NCI-H69 (cell line): ENCODE measurements at regions not wholly inside any gene's neighbourhood (a gene's known extent, or its start where the extent isn't known, plus 50 kb on each side); places are given as distances from the start of the nearest gene placed in this dataset.
"Not testable (repeated sequence)": the region's sequence is repeated elsewhere in the genome, so short reads cannot be mapped to it uniquely, and the experiment has no call there.

ENCODE experiments used
- DNase-seq: peaks from one replicate; lab custom pipeline; 2025; lab: John Stamatoyannopoulos, UW

DNA sequence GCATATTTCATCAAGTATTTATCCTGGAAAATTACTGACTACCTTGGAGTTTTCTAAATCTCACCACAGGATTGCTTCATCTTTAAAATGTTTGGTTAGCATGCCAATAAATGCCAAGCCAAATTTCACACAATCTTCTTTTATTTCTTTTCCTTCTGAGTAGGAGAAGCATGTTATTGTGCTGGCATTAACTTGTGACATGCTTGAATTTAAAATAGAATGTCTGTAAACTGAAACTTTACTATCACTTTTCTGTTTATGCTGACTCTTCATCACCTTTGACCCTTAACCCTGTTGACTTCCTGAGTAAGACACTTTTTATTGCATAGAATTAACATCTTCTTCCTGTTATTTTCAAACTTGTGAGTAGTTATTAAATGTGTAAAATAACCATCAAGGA is 56.2 kb upstream of the LRRTM4 start:
- DNase-seq: no peak

GRCh38 chr2:77579076-77579769 is 57.0 kb upstream of the LRRTM4 start:
- no peak for DNase-seq

DNA sequence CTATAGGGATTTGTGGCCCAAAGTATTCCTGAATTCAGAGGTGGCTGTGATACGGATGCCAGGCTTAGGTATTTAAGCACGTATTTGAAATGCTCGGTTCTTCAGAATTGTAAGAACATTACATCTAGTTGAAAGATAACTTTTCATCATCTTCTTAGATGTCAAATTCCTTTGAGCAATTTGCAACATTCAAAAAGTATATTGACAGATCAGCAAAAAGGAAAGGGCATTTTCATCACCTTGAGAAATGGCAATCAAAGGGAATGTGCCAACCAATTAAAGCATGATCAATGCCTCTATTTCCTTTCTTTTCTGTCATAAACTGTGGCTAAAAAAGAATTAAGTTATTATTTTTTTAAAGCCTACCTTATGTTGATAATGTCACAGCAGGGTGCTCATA is 66.3 kb upstream of the LRRTM4 start:
- DNase-seq: no peak

GRCh38 chr2:77590298-77590917 is 68.2 kb upstream of the LRRTM4 start:
- no peak for DNase-seq

- DNase-seq: peak; percentile 42
Observed at GRCh38 chr2:77592955-77593354, 70.8 kb upstream of the LRRTM4 start.

GRCh38 chr2:77602771-77603170 is 80.6 kb upstream of the LRRTM4 start:
- DNase-seq: no peak

DNA sequence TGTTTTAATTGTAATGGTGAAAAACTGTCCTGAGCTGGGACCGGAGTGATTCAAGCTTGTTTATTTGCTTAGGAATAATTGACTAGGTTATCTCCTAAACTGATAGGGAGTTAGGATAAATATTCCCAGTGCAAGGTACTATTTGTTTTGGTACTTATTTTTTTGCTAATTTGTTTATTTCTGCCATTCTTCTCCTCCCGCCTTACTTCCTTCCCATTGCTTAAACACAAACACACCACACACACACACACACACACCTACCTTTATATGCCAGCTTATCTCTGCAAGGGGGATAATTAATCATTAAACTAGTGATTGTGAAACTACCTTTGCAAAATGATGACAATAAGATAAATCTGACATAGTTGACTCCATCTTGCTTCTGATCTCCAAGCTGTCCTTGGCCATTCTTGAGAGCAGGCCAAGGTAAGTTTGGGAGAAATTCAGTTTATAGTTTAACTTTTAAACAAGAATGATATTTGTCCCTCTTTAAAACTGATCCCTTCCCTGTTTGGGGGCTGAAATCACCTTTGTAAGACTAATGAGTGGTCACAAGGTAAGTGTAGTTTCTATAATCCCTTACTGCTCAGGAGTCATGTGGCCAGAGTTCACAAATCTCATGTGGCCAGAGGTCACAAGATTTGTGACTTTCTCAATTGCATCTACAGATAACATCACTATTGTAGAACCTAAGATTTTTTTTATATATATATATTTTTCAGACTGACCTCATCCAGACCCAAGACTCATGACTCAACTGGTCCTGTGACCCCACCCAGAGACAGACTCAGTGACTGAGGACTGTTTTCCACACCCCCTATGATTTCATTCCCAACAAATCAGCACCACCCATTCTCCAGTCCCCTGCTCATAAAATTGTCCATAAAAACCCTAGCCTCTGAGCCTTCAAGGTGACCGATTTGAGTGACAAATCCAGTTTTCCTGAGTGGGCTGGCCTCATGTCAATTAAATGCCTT is 83.1 kb upstream of the LRRTM4 start:
- DNase-seq: no peak

DNA sequence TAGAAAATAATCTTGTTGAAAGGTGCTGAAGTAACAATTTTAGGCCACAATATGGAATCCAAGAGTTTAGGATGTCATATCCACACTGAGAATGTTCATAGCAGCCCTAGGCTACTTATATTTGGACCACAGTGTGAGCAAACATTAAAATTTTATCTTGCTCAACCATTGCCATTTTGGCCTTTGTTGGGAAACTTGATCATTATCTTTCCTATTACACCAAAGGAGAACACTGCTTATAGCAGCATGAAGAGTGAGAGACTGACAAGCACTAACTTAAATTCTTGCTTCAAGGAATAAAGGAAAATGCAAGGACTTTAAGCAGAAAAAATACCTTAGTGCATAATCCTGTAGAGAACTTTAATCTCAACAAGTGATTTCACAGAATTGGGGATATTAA is 86.3 kb upstream of the LRRTM4 start:
- no peak for DNase-seq

DNA sequence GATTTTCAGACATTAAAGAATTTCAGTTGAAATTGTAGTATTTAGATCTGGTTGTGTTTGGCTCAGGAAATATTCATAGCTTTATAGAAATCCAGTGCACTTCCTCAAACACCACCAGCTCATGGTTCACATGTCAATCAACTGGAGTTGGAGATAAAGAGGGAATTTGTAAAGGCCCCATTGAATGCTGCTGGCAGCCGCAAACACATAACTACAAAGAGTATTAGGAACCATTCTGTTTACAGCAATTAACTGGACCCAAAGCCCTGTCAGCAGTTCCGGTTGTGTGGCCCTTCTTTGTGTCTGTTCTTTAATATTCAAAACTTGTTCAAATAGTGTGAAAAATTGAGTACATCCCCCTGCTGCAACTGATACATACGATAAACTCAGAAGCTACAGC is 107.4 kb upstream of the LRRTM4 start:
- no peak for DNase-seq

- DNase-seq: no peak
Observed at GRCh38 chr2:77631007-77631406, 108.8 kb upstream of the LRRTM4 start.

DNA sequence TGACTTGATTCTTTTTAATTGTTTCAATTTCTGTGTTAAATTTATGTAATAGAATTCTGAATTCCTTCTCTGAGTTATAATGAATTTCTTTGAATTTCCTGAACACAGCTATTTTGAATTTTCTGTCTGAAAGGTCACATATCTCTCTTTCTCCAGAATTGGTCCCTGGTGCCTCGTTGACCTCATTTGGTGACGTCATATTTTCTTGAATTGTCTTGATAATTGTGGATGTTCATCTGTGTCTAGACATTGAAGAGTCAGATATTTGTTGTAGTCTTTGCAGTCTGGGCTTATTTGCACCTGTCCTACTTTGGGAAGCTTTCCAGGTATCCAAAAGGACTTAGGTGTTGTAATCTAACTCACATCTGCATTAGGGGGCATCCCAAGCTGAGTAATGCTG is 111.4 kb upstream of the LRRTM4 start:
- no peak for DNase-seq

GRCh38 chr2:77640924-77641323 is 118.7 kb upstream of the LRRTM4 start:
- no peak for DNase-seq

DNA sequence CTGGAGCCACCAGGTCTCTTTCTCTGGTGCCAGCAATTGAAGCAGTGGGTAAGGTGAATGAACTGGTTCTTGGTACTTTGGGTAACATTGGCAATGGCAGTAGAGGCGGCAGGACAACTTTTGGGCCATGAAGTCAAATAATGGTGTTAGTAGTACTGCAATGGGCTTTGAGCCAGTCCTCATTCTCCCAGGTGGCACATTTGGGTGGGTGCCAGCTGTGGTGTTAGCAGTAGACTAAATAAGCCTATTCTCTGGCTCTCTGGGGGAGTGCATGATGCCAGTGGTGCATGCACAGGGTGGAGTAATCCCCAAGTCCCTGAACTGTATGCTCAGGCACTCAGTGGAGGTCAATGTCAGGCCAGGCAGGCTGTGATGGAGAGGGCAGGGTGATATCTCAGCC is 120.2 kb upstream of the LRRTM4 start:
- peak; percentile 43 for DNase-seq

DNA sequence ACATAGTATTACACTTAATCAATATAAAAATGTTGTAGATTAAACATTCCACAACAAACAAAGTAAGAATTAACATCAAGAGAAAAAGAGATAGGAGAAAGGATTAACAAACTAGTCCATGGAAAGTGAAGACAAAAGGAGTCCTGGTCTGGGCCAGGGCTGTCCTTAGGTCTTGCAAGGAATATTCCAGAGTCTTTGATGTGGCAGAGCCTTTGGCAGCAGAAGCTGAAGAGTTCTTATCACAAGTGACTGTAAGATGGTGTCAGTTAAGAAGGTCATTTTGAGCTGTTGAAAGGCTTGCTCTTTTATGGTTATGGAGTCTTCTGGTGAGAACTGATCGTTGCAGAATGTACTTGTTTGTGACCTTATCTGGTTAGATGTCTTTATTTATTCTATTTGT is 127.7 kb upstream of the LRRTM4 start:
- no peak for DNase-seq

- DNase-seq: no peak
Observed at GRCh38 chr2:77652499-77652898, 130.3 kb upstream of the LRRTM4 start.

DNA sequence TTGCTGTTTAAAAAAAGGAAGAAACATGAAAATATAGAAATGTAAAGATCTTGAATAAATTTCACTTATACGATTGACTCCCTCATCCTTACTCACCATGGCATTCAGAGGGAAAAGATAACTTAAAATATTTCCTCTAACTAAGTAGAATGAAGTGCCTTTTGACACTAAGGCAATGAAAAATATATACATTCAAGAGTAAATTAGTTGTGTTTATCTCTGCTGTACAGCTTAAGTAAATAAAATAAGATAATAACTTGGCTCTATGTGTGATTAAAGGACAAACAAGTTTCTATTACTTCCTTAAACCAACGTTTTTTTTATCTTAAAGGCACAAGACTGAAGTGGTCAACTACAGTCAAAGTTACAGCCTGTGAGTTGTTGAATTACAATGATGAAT is 142.3 kb upstream of the LRRTM4 start:
- no peak for DNase-seq

- DNase-seq: no peak
Observed at GRCh38 chr2:77666251-77666980, 144.2 kb upstream of the LRRTM4 start.

- DNase-seq: not testable (repeated sequence)
Observed at GRCh38 chr2:77684543-77685319, 162.6 kb upstream of the LRRTM4 start.

DNA sequence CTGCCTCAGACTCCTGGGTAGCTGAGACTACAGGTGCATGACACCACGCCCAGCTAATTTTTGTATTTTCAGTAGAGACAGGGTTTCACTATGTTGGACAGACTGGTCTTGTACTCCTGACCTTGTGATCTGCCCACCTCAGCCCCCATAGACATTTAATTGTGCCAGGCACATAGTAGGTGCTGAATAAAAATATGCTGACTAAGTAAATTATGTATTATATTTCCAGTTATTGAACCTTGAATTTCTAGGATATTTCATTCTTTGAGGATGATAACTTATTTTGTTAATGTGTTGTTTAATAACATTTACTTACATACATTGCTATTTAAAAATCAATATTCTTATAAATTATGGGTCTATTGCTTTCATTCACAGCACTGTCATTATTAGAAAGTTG is 190.4 kb upstream of the LRRTM4 start:
- DNase-seq: no peak

- no peak for DNase-seq
Observed at GRCh38 chr2:77713412-77713811, 191.2 kb upstream of the LRRTM4 start.

DNA sequence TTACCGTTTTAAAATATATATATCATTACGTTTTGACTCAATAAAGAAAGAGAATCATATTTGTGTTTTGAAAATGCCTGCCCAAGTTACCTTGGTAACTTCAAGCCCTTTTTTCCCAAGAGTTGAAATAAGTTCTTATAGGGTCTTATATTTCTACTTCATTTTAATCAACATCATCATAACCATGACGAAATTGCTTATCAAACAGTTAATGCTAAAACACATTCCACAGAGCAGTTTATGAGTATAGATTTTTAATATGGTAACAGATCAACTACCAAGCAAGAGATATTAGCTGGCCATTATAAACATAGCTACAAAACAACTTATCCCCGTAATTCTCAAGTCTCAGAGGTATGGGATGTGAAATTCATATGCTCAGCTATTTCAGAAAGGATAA is 197.9 kb upstream of the LRRTM4 start:
- no peak for DNase-seq
